Activated T-helper 17 cell treated with anti-CD3 and anti-CD28 coated beads, Interleukin-2, amount 50 U/mL, for 72 hours (primary cell): ENCODE measurements at regions not wholly inside any gene's neighbourhood (a gene's known extent, or its start where the extent isn't known, plus 50 kb on each side); places are given as distances from the start of the nearest gene placed in this dataset.
"Not testable (repeated sequence)": the region's sequence is repeated elsewhere in the genome, so short reads cannot be mapped to it uniquely, and the experiment has no call there.

Experiments used
- ATAC-seq: fragments of 150-1000 bp; cut with Tn5 transposase; replicated peaks from 2 replicates; pipeline ENCODE4 v1.10.0; 2021; ENCODE audit warnings: mild to moderate bottlenecking, moderate library complexity
- H3K27ac Mint-ChIP-seq: one replicate; pipeline ENCODE4 v1.8.0; 2022; ENCODE audit warnings: mixed read lengths
- H3K27me3 Mint-ChIP-seq: one replicate; pipeline ENCODE4 v1.8.0; 2022; ENCODE audit warnings: mixed read lengths
- H3K36me3 Mint-ChIP-seq: one replicate; pipeline ENCODE4 v1.8.0; 2022; ENCODE audit warnings: low read depth, mild to moderate bottlenecking, mixed read lengths
- H3K4me1 Mint-ChIP-seq: one replicate; pipeline ENCODE4 v1.8.0; 2022; ENCODE audit warnings: mixed read lengths
- H3K4me3 Mint-ChIP-seq: one replicate; pipeline ENCODE4 v1.8.0; 2022; ENCODE audit warnings: mild to moderate bottlenecking, mixed read lengths
- H3K9me3 Mint-ChIP-seq: one replicate; pipeline ENCODE4 v1.8.0; 2022; ENCODE audit warnings: mixed read lengths

GRCh38 chr13:70297189-70297616 lies 189.0 kb upstream of the KLHL1 start:
- Mint-ChIP-seq H3K9me3 (peaks cover 8% of the 10 kb centered on the region), H3K27ac (no peak overlapping the region), H3K36me3 (no peaks in the 10 kb centered on the region), H3K4me1 (no peaks in the 10 kb centered on the region), H3K27me3 (no peaks in the 10 kb centered on the region), H3K4me3 (no peak overlapping the region)
- no peak for ATAC-seq

DNA sequence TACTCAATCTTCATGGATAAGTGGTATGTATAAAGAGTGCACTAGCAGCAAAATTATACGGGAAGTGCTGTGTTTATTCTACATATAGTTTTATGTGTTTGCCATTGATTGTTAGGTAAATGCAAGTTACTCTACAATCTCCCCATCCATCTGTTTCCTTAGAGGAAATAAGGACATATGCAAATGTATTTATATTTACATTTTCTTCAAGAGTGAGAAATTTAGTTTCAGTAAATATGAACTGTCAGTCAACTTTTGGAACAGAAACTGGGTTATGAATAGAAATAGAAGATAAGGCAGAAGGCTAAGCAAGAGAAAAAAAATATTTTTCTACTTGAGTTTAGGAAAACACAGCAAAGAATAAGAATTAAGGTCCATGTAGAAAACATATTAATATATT lies 176.1 kb upstream of the KLHL1 start:
- no peak overlapping the region for H3K27ac Mint-ChIP-seq
- H3K36me3 Mint-ChIP-seq, result no peaks in the 10 kb centered on the region
- ATAC-seq, result no peak
- no peak overlapping the region for H3K4me3 Mint-ChIP-seq
- no peaks in the 10 kb centered on the region for H3K4me1 Mint-ChIP-seq
- peaks cover 8% of the 10 kb centered on the region for H3K9me3 Mint-ChIP-seq
- no peaks in the 10 kb centered on the region for H3K27me3 Mint-ChIP-seq

GRCh38 chr13:70275841-70276240 lies 167.6 kb upstream of the KLHL1 start:
- Mint-ChIP-seq H3K36me3 (no peaks in the 10 kb centered on the region), H3K9me3 (peaks cover 5% of the 10 kb centered on the region), H3K4me3 (no peak overlapping the region), H3K27me3 (no peaks in the 10 kb centered on the region), H3K27ac (no peak overlapping the region), H3K4me1 (no peaks in the 10 kb centered on the region)
- no peak for ATAC-seq

GRCh38 chr13:70255406-70255991 lies 147.2 kb upstream of the KLHL1 start:
- H3K4me1 Mint-ChIP-seq, result no peaks in the 10 kb centered on the region
- H3K27ac Mint-ChIP-seq, result no peak overlapping the region
- no peaks in the 10 kb centered on the region for H3K27me3 Mint-ChIP-seq
- no peak for ATAC-seq
- no peaks in the 10 kb centered on the region for H3K36me3 Mint-ChIP-seq
- H3K4me3 Mint-ChIP-seq, result no peak overlapping the region
- H3K9me3 Mint-ChIP-seq, result peaks cover 5% of the 10 kb centered on the region

DNA sequence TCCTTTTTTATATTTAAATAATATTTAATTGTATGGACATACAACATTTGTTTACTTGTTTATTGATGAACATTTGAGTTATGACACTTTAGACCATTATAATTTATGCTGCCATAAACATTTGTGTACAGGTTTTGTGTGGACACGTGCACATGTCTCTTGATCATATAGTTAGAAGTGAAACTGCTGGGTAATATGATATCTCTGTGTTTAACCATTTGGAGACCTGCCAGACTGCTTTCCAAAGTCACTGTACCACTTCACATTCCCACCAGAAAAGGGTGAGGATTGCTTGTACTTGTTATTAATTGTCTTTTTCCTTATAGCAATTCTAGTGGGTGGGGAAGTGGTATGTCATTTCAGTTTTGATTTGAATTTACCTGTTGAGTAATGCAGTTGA lies 145.6 kb upstream of the KLHL1 start:
- no peak for ATAC-seq

GRCh38 chr13:70253411-70253810 lies 145.2 kb upstream of the KLHL1 start:
- Mint-ChIP-seq H3K9me3 (peaks cover 10% of the 10 kb centered on the region), H3K4me3 (no peak overlapping the region), H3K27ac (no peak overlapping the region), H3K4me1 (no peaks in the 10 kb centered on the region), H3K27me3 (no peaks in the 10 kb centered on the region), H3K36me3 (no peaks in the 10 kb centered on the region)
- ATAC-seq, result no peak

More for the DNA sequence above, 145.6 kb upstream of the KLHL1 start:
- H3K4me3 Mint-ChIP-seq, result no peak overlapping the region
- H3K9me3 Mint-ChIP-seq, result peaks cover 8% of the 10 kb centered on the region
- no peaks in the 10 kb centered on the region for H3K36me3 Mint-ChIP-seq
- H3K4me1 Mint-ChIP-seq, result no peaks in the 10 kb centered on the region
- H3K27ac Mint-ChIP-seq, result no peak overlapping the region
- H3K27me3 Mint-ChIP-seq, result no peaks in the 10 kb centered on the region

DNA sequence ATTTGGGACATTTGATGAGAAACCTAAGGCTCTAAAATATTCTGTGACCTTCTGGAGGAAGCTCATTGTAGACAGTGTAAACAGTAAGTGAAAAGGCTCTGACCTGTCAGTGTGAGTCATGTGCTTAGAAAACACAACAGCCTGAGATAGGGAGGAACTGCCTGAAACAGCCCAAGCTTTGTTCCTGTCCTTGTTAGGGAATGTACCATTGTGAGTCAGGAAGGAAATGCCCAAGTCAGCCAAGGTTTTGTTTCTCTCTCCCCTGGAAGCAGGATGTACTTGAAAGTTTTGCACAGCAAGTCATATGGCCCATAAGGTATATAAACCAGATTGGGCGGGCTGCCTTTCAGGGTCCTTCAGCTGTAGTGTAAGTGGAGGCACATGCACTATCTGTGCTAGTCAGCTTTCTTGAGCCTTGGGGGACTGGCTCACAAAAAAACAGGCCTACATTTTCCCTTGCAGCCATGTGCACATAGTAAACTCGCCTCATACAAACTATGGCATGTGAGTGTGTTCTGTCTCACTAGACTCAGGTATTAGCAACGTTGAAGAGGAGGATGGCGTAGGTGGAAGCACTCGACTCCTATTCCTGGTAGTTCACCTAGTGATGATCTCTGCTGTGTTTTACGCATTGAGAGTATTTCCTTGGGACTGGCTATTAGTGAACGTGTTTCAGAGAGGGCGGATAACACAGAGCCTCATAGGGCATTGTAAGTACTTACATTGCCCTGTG lies 141.2 kb upstream of the KLHL1 start:
- H3K9me3 Mint-ChIP-seq, result peaks cover 16% of the 10 kb centered on the region
- H3K27ac Mint-ChIP-seq, result no peak overlapping the region
- no peaks in the 10 kb centered on the region for H3K4me1 Mint-ChIP-seq
- H3K4me3 Mint-ChIP-seq, result no peak overlapping the region
- H3K36me3 Mint-ChIP-seq, result no peaks in the 10 kb centered on the region
- H3K27me3 Mint-ChIP-seq, result no peaks in the 10 kb centered on the region
- no peak for ATAC-seq

GRCh38 chr13:70237131-70237530 lies 128.9 kb upstream of the KLHL1 start:
- Mint-ChIP-seq H3K27me3 (no peaks in the 10 kb centered on the region), H3K9me3 (peaks cover 12% of the 10 kb centered on the region), H3K4me3 (no peak overlapping the region)

DNA sequence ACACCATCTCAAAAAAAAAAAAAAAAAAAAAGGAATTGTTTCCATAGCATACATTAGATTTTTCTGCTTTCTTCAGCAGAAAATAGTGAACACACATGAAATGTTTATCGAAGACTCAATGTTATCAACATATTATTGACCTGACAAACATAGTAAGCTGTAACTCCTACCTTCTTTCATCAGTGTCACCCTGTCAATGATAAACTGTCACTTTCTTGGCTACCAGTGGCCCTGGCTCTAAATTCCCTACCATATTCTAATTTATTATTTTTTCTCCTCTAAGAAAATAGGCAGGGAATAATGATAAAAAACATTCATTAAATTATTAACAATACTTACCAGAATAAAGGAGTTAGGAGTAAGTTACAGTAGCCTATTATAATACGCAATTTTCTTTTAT lies 127.3 kb upstream of the KLHL1 start:
- Mint-ChIP-seq H3K36me3 (no peaks in the 10 kb centered on the region), H3K4me1 (no peaks in the 10 kb centered on the region), H3K9me3 (peaks cover 12% of the 10 kb centered on the region), H3K27me3 (no peaks in the 10 kb centered on the region), H3K27ac (no peak overlapping the region), H3K4me3 (no peak overlapping the region)
- ATAC-seq, result no peak

More at GRCh38 chr13:70237131-70237530, 128.9 kb upstream of the KLHL1 start:
- Mint-ChIP-seq H3K36me3 (no peaks in the 10 kb centered on the region), H3K27ac (no peak overlapping the region), H3K4me1 (no peaks in the 10 kb centered on the region)
- no peak for ATAC-seq

- Mint-ChIP-seq H3K36me3 (no peaks in the 10 kb centered on the region), H3K27ac (no peak overlapping the region), H3K4me1 (no peaks in the 10 kb centered on the region), H3K27me3 (no peaks in the 10 kb centered on the region), H3K4me3 (no peak overlapping the region), H3K9me3 (peaks cover 8% of the 10 kb centered on the region)
- no peak for ATAC-seq
Observed at GRCh38 chr13:70223911-70224310, 115.7 kb upstream of the KLHL1 start.

DNA sequence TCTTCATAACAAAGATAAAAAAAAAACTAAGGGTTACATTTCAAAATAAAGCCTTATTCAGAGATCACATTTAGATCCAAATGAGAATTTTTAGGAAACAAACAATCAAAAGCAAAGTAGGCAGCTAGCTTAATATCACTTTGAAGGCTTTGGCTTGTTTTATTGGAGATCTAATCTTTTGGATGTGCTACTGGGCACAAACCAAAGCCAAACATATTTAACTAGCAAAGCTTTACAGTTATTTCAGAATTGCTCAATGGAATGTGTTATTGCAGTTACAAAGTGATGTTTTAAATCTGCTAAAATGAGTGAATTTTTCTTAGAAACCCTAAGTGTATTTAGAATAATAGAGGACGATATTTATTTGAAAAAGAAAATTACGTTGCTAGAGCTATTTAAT lies 114.7 kb upstream of the KLHL1 start:
- Mint-ChIP-seq H3K9me3 (peaks cover 8% of the 10 kb centered on the region), H3K27me3 (no peaks in the 10 kb centered on the region), H3K27ac (no peak overlapping the region), H3K36me3 (no peaks in the 10 kb centered on the region), H3K4me3 (no peak overlapping the region), H3K4me1 (no peaks in the 10 kb centered on the region)
- ATAC-seq, result no peak

DNA sequence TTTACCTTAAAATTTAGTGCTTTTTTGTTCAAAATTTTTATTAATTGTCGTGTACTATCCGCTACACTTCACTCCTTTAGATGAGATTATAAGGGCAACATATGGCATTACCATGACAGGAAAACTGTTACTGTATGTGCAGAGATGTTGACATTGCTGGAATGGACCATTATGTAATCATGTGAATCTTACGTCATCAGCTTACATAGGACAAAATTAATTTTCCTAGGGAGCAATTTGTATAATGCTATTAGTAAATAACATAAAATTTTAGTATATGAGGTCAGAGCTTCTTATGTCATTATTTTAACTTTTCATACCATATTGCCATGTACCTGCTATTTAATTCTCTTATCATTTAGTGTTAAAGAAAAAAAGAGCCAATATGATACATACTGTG lies 110.4 kb upstream of the KLHL1 start:
- no peak for ATAC-seq
- H3K27ac Mint-ChIP-seq, result no peak overlapping the region
- H3K4me1 Mint-ChIP-seq, result no peaks in the 10 kb centered on the region
- H3K36me3 Mint-ChIP-seq, result no peaks in the 10 kb centered on the region
- H3K27me3 Mint-ChIP-seq, result no peaks in the 10 kb centered on the region
- peaks cover 5% of the 10 kb centered on the region for H3K9me3 Mint-ChIP-seq
- H3K4me3 Mint-ChIP-seq, result no peak overlapping the region

GRCh38 chr13:70208968-70209367 lies 100.7 kb upstream of the KLHL1 start:
- H3K36me3 Mint-ChIP-seq, H3K4me1 Mint-ChIP-seq, ATAC-seq, H3K27ac Mint-ChIP-seq, H3K4me3 Mint-ChIP-seq, H3K27me3 Mint-ChIP-seq, H3K9me3 Mint-ChIP-seq: not testable (repeated sequence)

GRCh38 chr13:70206671-70207070 lies 98.4 kb upstream of the KLHL1 start:
- Mint-ChIP-seq H3K9me3 (peaks cover 8% of the 10 kb centered on the region), H3K36me3 (no peaks in the 10 kb centered on the region), H3K27ac (no peak overlapping the region), H3K27me3 (no peaks in the 10 kb centered on the region), H3K4me1 (no peaks in the 10 kb centered on the region), H3K4me3 (no peak overlapping the region)
- no peak for ATAC-seq

GRCh38 chr13:70203661-70204229 lies 95.5 kb upstream of the KLHL1 start:
- no peak overlapping the region for H3K4me3 Mint-ChIP-seq
- ATAC-seq, result no peak
- no peaks in the 10 kb centered on the region for H3K4me1 Mint-ChIP-seq
- H3K27ac Mint-ChIP-seq, result no peak overlapping the region
- H3K9me3 Mint-ChIP-seq, result peaks cover 3% of the 10 kb centered on the region
- no peaks in the 10 kb centered on the region for H3K36me3 Mint-ChIP-seq
- H3K27me3 Mint-ChIP-seq, result no peaks in the 10 kb centered on the region
